ENCODE measurements at regions not wholly inside any gene's neighbourhood (a gene's known extent, or its start where the extent isn't known, plus 50 kb on each side); places are given as distances from the start of the nearest gene placed in this dataset.

DNA sequence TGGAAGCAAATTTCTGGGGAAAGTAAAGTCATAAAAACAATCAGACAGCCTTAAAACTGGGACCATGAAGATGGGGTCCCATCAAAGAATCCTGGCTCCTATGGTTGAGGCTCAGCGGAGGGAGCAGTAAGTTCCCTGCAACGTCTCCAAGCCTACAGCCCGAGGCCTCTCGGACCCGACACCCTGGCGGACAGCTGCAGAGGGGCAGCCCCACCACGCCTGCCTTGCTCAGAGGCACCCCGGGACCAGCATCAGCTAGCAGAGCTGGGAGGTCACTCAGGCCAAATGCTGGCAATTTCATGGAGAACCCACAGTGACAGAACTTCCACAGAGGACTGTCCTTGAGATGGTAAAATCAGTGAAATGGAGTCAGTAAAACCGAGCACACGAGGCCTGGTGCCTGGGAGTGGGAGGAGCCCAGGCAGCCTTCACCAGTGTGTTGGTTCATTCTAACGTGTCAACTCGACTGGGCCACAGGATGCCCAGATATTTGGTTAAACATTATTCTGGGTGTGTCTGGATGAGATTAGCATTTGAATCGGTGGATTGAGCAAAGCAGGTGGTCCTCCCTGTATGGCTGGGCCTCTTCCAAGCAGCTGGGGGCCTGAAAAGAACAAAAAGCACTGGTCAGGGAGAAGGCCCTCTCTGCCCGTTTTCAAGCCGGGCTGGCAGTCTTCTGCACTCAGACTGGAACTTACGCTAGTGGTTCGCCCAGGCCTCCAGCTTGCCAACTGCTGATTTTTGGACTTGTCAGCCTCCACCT, 96.2 kb upstream of the INSIG1 start:
- DNase-seq (ENCODE audit: low read depth), result no peak
- TF ChIP-seq, protein P1, sequence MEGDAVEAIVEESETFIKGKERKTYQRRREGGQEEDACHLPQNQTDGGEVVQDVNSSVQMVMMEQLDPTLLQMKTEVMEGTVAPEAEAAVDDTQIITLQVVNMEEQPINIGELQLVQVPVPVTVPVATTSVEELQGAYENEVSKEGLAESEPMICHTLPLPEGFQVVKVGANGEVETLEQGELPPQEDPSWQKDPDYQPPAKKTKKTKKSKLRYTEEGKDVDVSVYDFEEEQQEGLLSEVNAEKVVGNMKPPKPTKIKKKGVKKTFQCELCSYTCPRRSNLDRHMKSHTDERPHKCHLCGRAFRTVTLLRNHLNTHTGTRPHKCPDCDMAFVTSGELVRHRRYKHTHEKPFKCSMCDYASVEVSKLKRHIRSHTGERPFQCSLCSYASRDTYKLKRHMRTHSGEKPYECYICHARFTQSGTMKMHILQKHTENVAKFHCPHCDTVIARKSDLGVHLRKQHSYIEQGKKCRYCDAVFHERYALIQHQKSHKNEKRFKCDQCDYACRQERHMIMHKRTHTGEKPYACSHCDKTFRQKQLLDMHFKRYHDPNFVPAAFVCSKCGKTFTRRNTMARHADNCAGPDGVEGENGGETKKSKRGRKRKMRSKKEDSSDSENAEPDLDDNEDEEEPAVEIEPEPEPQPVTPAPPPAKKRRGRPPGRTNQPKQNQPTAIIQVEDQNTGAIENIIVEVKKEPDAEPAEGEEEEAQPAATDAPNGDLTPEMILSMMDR (conservative IDR thresholded peaks at IDR 0.05; ENCODE audit: low read length), result no peak

DNA sequence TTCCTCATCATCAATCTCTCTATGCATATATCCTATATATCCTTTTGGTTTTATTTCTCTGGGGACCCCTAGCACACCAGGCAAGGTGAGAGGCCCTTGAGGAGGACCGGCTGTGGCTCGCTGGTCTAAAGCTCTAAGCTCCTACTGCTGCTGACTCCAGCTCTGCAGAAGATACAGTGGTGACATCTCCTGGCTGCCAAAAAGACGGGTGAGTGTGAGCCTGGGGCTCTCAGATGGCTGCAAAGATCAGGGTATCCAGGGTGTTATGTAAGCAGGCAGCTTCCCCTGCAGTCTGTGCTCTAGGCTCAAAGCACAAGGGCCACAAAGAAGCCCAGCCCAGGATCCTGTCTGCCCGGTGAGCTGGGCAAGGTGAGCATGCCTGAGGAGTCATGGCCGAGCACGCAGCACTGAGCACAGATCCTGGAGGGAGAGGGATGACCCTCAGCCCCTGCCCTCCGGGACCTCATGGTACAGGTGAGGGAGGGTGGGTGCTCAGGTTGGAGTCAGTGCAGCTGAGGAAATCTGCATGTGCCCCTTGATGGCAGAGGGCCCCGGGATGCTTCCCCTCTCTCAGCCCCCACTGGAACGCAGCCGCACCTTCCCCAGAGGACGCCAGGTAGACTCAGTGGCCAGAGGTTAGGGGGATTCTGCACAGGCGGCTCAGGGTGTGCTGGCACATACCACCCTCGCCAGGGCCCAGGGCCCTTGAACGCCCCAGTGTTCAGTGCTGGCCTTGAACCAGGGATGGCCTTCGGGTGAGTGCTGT, 95.4 kb upstream of the INSIG1 start:
- TF ChIP-seq, protein P1 (conservative IDR thresholded peaks at IDR 0.05; ENCODE audit: low read length), result no peak
- DNase-seq (ENCODE audit: low read depth), result no peak
- no peak overlapping the region for H3K4me3 ChIP-seq (ENCODE audit: low read length)

More for the DNA sequence above, 96.2 kb upstream of the INSIG1 start:
- no peak overlapping the region for H3K4me3 ChIP-seq (ENCODE audit: low read length)

DNA sequence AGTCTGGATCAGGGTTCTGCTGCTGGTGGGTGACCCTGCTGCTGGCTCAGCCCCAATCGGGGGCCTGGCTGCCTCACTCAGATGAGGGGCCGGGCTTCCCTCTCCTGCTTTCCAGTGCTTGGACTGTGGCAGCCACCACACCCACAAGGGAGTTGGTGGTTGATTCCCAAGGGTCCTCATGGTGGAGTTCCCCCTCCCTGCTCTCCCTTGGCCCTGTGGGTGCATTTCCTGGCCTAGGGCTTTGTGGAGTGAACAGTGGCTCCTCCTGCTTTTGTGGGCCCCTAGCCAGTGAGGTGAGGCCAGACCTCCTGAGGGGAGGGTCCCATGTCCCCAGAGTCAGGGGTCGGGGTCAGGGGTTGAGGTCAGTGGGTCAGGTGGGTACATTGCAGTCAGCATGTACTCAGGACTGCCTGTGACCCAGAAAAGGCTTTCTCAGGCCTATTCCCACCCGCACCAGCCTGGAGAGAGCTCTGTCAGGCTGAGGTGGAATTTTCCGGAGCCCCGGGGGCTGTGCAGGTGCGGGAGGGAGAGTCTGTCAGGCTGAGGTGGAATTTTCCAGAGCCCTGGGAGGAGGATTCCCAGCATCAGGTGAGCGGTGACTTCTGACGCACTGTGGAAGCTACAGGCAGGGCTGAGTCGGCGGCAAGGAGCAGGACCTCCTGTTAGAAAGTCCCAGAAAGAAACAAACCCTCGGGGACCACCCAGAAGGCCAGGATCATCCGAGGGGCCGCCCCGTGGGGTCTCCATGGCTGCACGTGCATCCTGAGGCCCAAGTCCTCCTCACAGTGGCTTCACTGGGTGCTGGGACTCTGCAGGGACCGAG, 94.4 kb upstream of the INSIG1 start:
- no peak for DNase-seq (ENCODE audit: low read depth)
- TF ChIP-seq, protein P1 (conservative IDR thresholded peaks at IDR 0.05; ENCODE audit: low read length), result no peak

DNA sequence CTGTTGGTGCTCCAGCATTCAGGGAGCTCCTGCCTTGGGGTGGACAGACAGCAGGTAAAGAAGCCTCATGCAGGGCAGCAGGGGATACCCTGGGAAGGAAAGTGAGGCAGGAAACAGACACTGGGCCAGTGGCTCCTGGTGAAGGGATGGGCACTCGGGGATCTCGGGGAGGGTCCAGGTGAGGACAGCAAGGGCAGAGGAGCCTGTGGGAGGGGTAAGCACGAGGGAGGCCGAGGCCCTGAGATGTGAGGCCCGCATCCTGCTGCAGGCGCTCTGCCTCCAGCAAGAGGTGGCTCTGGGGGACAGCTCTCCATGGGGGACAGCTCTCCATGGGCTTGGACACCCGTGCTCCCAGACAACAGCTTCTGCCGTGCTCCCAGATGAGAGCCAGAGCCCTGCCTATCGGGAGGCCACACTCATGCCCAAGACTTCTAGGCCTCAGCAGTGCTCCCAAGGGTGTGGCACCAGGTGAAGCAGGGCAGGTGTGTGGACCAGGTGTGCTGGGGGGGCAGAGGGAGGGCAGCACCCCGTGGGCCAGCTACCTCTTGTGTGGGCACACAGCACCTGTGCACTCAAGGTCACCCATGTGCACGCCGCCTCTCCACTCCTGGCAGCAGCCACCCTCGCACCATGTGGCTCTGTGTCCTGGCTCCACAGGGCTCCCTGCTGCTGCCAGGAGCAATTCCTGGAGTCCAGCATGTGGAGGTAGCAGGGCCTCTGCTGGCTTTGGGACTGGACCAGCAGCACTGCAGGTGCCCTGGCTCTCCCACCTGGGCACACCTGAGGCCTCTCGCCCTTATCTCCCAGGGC, 93.6 kb upstream of the INSIG1 start:
- H3K4me3 ChIP-seq (ENCODE audit: low read length), result no peak overlapping the region
- no peak for DNase-seq (ENCODE audit: low read depth)
- TF ChIP-seq, protein P1 (conservative IDR thresholded peaks at IDR 0.05; ENCODE audit: low read length), result no peak

More for the DNA sequence above, 94.4 kb upstream of the INSIG1 start:
- H3K4me3 ChIP-seq (ENCODE audit: low read length), result no peak overlapping the region

DNA sequence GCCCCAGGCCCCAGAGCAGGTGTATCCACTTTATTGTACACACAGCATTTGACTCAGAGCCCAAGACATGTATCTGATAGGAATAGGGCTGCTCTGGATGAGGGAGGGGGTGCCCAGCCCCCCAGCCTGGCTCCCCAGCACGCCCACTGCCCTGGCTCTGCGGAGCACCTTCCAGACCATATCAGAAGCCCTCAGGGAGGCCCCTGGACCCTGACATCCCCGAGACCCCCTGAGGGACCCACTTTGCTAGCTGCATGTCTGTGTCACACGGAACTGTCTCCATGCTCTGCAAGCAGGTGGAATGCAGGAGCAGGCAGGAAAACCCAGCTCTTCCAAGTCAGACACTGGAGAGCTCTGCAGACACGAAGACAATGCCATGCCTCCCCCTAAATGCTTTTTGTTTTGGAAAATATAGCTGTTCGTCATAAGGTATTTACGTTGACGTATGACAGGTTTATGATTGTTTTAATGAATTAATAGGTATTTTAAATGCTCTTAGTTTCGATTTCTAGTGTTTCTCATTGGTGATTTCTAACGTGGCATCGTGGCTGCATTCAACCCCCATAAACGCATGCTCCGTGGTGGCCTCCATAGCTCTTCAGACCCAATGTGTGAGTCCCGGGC, 92.8 kb upstream of the INSIG1 start:
- TF ChIP-seq, protein P1 (conservative IDR thresholded peaks at IDR 0.05; ENCODE audit: low read length), result no peak
- no peak for DNase-seq (ENCODE audit: low read depth)
- H3K4me3 ChIP-seq (ENCODE audit: low read length), result no peak overlapping the region; the same call in 1 of the 2 replicates
